ENCODE measurements at regions not wholly inside any gene's neighbourhood (a gene's known extent, or its start where the extent isn't known, plus 50 kb on each side); places are given as distances from the start of the nearest gene placed in this dataset.

DNA sequence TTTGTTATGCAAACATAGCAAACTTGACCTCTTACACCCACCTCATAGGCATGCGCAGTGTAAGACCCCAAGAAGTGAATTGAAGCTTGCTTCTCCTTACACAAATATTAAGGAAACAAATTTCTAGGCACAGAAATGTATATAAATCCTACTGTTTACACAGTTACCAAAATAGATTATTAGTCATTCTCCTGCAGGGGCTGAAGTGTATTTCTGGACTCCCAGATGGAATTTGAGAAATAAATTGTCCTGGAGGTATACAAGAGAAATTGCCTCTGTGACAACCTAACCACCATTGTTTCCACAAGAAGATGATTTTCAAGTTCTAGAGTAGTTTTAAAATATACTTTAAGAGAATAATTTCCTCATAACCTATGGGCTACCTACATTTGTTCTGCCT, 656.0 kb upstream of the MDGA2 start (continued):
- TF ChIP-seq SIN3A (IDR thresholded peaks at IDR 0.05; ENCODE audit: borderline replicate concordance, low read depth, low read length), result no peak
- no peak for TF ChIP-seq CHD2 (IDR thresholded peaks at IDR 0.05; ENCODE audit: low read length, partially characterized antibody)
- no peak for TF ChIP-seq TCF12 (IDR thresholded peaks at IDR 0.05)

- H3K9ac ChIP-seq, result no peak overlapping the region
- no peak overlapping the region for H3K4me3 ChIP-seq (ENCODE audit: low read depth in 2 of 2, low read length in 1 of 2)
- H3F3A ChIP-seq (replicated peaks; ENCODE audit: insufficient read depth), result no peaks in the 10 kb centered on the region
- H3K79me2 ChIP-seq (ENCODE audit: insufficient read depth), result no peaks in the 10 kb centered on the region
- WGBS (ENCODE audit: low lambda C conversion rate), result 8% methylated on average over 1 of the region's 1 CpG
- H2AFZ ChIP-seq (ENCODE audit: low read depth), result no peak overlapping the region
- no peaks in the 10 kb centered on the region for H3K27me3 ChIP-seq (ENCODE audit: insufficient read depth)
- H3K9me2 ChIP-seq, result no peaks in the 10 kb centered on the region
- no peaks in the 10 kb centered on the region for H3K4me1 ChIP-seq (ENCODE audit: control insufficient read depth in 1 of 2, insufficient read depth in 2 of 2, low read depth in 1 of 2, low read length in 1 of 2)
- no peaks in the 10 kb centered on the region for H3K9me3 ChIP-seq
- no peak overlapping the region for H3K4me2 ChIP-seq
- H3K36me3 ChIP-seq (replicated peaks in 1 of 2; ENCODE audit: control insufficient read depth in 1 of 2, insufficient read depth in 2 of 2, low read length in 1 of 2), result no peaks in the 10 kb centered on the region
- ChIA-PET CTCF (no interaction called here), POLR2A (no interaction called here)
- H4K20me1 ChIP-seq (ENCODE audit: insufficient read depth), result no peaks in the 10 kb centered on the region
- H3K27ac ChIP-seq (ENCODE audit: low read depth in 2 of 2, low read length in 1 of 2), result no peak overlapping the region
- DNase-seq, result no peak
- TF ChIP-seq, protein P1, sequence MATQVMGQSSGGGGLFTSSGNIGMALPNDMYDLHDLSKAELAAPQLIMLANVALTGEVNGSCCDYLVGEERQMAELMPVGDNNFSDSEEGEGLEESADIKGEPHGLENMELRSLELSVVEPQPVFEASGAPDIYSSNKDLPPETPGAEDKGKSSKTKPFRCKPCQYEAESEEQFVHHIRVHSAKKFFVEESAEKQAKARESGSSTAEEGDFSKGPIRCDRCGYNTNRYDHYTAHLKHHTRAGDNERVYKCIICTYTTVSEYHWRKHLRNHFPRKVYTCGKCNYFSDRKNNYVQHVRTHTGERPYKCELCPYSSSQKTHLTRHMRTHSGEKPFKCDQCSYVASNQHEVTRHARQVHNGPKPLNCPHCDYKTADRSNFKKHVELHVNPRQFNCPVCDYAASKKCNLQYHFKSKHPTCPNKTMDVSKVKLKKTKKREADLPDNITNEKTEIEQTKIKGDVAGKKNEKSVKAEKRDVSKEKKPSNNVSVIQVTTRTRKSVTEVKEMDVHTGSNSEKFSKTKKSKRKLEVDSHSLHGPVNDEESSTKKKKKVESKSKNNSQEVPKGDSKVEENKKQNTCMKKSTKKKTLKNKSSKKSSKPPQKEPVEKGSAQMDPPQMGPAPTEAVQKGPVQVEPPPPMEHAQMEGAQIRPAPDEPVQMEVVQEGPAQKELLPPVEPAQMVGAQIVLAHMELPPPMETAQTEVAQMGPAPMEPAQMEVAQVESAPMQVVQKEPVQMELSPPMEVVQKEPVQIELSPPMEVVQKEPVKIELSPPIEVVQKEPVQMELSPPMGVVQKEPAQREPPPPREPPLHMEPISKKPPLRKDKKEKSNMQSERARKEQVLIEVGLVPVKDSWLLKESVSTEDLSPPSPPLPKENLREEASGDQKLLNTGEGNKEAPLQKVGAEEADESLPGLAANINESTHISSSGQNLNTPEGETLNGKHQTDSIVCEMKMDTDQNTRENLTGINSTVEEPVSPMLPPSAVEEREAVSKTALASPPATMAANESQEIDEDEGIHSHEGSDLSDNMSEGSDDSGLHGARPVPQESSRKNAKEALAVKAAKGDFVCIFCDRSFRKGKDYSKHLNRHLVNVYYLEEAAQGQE (IDR thresholded peaks at IDR 0.05; ENCODE audit: low read depth, low read length), result no peak
- TF ChIP-seq CHD2 (IDR thresholded peaks at IDR 0.05; ENCODE audit: low read length, partially characterized antibody) (no peak), MXI1 (IDR thresholded peaks at IDR 0.05; ENCODE audit: low read depth, low read length) (no peak), FOXM1 (IDR thresholded peaks at IDR 0.05; ENCODE audit: low read depth) (no peak), RFX5 (IDR thresholded peaks at IDR 0.05; ENCODE audit: low read length) (no peak), EZH2phosphoT487 (IDR thresholded peaks at IDR 0.05; ENCODE audit: borderline replicate concordance, low read depth) (no peak), GABPA (IDR thresholded peaks at IDR 0.05; ENCODE audit: low read depth) (no peak), RAD21 (IDR thresholded peaks at IDR 0.05; ENCODE audit: low read length) (no peak), RXRA (IDR thresholded peaks at IDR 0.05; ENCODE audit: borderline replicate concordance, low read depth) (no peak)
- TF ChIP-seq, protein P2, sequence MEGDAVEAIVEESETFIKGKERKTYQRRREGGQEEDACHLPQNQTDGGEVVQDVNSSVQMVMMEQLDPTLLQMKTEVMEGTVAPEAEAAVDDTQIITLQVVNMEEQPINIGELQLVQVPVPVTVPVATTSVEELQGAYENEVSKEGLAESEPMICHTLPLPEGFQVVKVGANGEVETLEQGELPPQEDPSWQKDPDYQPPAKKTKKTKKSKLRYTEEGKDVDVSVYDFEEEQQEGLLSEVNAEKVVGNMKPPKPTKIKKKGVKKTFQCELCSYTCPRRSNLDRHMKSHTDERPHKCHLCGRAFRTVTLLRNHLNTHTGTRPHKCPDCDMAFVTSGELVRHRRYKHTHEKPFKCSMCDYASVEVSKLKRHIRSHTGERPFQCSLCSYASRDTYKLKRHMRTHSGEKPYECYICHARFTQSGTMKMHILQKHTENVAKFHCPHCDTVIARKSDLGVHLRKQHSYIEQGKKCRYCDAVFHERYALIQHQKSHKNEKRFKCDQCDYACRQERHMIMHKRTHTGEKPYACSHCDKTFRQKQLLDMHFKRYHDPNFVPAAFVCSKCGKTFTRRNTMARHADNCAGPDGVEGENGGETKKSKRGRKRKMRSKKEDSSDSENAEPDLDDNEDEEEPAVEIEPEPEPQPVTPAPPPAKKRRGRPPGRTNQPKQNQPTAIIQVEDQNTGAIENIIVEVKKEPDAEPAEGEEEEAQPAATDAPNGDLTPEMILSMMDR (IDR thresholded peaks at IDR 0.05), result no peak
Measured at GRCh38 chr14:48325486-48325885, 650.1 kb upstream of the MDGA2 start.

Measured in SK-N-SH (cell line).